RWPE1 (cell line): ENCODE measurements at regions not wholly inside any gene's neighbourhood (a gene's known extent, or its start where the extent isn't known, plus 50 kb on each side); places are given as distances from the start of the nearest gene placed in this dataset.

Experiments
- CTCF ChIA-PET: fragments of 350-600 bp; sonication (Branson Sonifier 250); formaldehyde crosslinking; extraction: SDS; loops from one replicate; lab custom pipeline; 2021; lab: Yijun Ruan, JAX
- POLR2A ChIA-PET: fragments of 400-600 bp; formaldehyde crosslinking; extraction: SDS; loops from one replicate; lab custom pipeline; 2020; ENCODE audit warnings: antibody characterized with exemption; ENCODE audit not compliant: low non-redundant PET; lab: Yijun Ruan, JAX
- DNase-seq: peaks from one replicate; pipeline ENCODE4 v3.0.0; 2012; ENCODE audit warnings: low spot score
- H3K27ac ChIP-seq: fragments of 450-650 bp; 2 replicates; pipeline ENCODE4 v1.5.1; 2017
- CTCF ChIP-seq: fragments of 450-650 bp; conservative IDR thresholded peaks from 2 replicates; pipeline ENCODE4 v1.5.1; 2017; ENCODE audit warnings: low read depth, mild to moderate bottlenecking

GRCh38 chr4:38231626-38232025, 271.4 kb downstream of the PTTG2 start:
- POLR2A ChIA-PET: no interaction called here
- no peak for DNase-seq
- CTCF ChIA-PET: interaction anchor here (1.0 kb wide), 1 partner anchor 39 kb away, joined by 4 read pairs; no protein-coding TSS in a partner anchor

GRCh38 chr4:38232741-38233140, 272.5 kb downstream of the PTTG2 start:
- POLR2A ChIA-PET: no interaction called here

More at GRCh38 chr4:38231626-38232025, 271.4 kb downstream of the PTTG2 start:
- TF ChIP-seq CTCF: no peak
- no peak overlapping the region for H3K27ac ChIP-seq

GRCh38 chr4:38233727-38234480, 273.7 kb downstream of the PTTG2 start:
- H3K27ac ChIP-seq: no peak overlapping the region
- DNase-seq: no peak
- ChIA-PET CTCF (interaction anchor here (0.8 kb wide), 1 partner anchor 85 kb away, joined by 3 read pairs; no protein-coding TSS in a partner anchor), POLR2A (no interaction called here)
- no peak for TF ChIP-seq CTCF

More at GRCh38 chr4:38232741-38233140, 272.5 kb downstream of the PTTG2 start:
- H3K27ac ChIP-seq: no peak overlapping the region
- CTCF ChIA-PET: no interaction called here
- no peak for TF ChIP-seq CTCF
- no peak for DNase-seq

GRCh38 chr4:38235354-38235753, 275.2 kb downstream of the PTTG2 start:
- CTCF ChIA-PET: no interaction called here

DNA sequence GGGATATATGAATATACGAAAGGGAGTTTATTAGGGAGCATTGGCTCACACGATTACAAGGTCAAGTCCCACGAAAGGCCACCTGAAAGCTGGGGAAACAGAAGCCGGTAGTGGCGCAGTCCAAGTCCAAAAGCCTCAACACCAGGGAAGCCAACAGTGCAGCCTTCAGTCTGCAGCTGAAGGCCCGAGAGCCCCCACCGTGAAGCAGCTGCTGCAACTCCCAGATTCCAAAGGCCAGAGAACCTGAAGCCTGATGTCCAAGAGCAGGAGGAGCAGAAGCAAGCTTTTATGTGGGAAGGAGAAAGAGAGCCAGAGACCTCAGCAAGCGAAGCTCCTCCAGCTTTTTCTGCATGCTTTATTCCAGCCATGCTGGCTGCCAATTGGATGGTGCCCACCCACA, 275.8 kb downstream of the PTTG2 start:
- CTCF ChIA-PET: no interaction called here
- POLR2A ChIA-PET: no interaction called here
- TF ChIP-seq CTCF: no peak
- DNase-seq: no peak
- H3K27ac ChIP-seq: peak overlapping the region; percentile 81

More at GRCh38 chr4:38235354-38235753, 275.2 kb downstream of the PTTG2 start:
- H3K27ac ChIP-seq: no peak overlapping the region
- DNase-seq: no peak
- TF ChIP-seq CTCF: no peak
- POLR2A ChIA-PET: no interaction called here

DNA sequence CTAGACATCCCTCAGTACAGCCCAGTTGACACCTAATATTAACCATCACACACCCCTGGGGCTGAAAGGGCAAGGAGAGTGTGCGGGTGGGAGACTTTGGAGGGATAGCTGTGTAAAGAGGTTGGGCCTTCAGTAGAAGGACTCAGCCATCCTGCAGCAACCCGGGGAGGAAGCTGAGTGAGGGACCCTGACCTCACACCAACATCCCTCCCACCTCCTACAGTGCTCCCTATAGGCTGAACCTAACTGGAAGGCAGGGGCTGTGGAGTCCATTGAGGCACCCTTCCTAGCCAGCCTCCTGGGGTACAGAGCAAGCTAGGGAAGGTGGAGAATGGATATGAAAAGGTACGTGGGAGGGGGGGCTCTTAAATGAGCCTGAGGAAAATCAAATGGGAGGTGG, 276.3 kb downstream of the PTTG2 start:
- POLR2A ChIA-PET: no interaction called here
- no peak for TF ChIP-seq CTCF
- DNase-seq: no peak
- H3K27ac ChIP-seq: peak overlapping the region; percentile 81
- CTCF ChIA-PET: no interaction called here
